ENCODE measurements at regions not wholly inside any gene's neighbourhood (a gene's known extent, or its start where the extent isn't known, plus 50 kb on each side); places are given as distances from the start of the nearest gene placed in this dataset.

GRCh38 chr21:27286760-27287159 is 319.9 kb upstream of the ADAMTS5 start:
- no peak for TF ChIP-seq CTCF (conservative IDR thresholded peaks at IDR 0.05)
- no peak for TF ChIP-seq ZFX (IDR thresholded peaks at IDR 0.05)
